HCT116 (cell line): ENCODE measurements at regions not wholly inside any gene's neighbourhood (a gene's known extent, or its start where the extent isn't known, plus 50 kb on each side); places are given as distances from the start of the nearest gene placed in this dataset.

ENCODE experiments used
- ATAC-seq: fragments of 200-7000 bp; cut with Tn5 transposase; 2 replicates; pipeline ENCODE4 v1.9.1; 2020; ENCODE audit warnings: mild to moderate bottlenecking, moderate library complexity
- BruUV-seq: library from RNA; stranded (reverse); fragments of 400-500 nt; replicated peaks from 2 replicates; lab custom pipeline; 2021; lab: Mats Ljungman, UMichigan
- CTCF ChIA-PET: fragments of 300-600 bp; sonication (Branson Sonifier 250); formaldehyde crosslinking; loops from one replicate; lab custom pipeline; 2021; ENCODE audit warnings: antibody characterized with exemption; lab: Charles Lee
- POLR2A ChIA-PET: fragments of 300-600, 350-600 bp; sonication (Branson Sonifier 250); formaldehyde crosslinking; loops from one replicate; lab custom pipeline; 2021; ENCODE audit warnings: antibody characterized with exemption; lab: Charles Lee
- RAD21 ChIA-PET, 2 experiments: fragments of 300-600 bp; sonication (Branson Sonifier 250); formaldehyde crosslinking; loops; one replicate each; lab custom pipeline; 2023; ENCODE audit warnings: low total read pairs in 2 of 2; ENCODE audit not compliant: uncharacterized antibody in 2 of 2, unreplicated experiment in 2 of 2, low non-redundant PET in 1 of 2; lab: Charles Lee
- DNase-seq: peaks from one replicate; pipeline ENCODE4 v3.0.0-alpha.2; 2010; ENCODE audit warnings: low read depth, low spot score
- H2AFZ ChIP-seq: fragments of 200-600 bp; shearing (Covaris generic), sonication (generic); 2 replicates; pipeline ENCODE4 v1.6.1; 2017; ENCODE audit warnings: low read depth, mixed run types, mixed read lengths, antibody characterized with exemption, low read length; ENCODE audit not compliant: poor library complexity, severe bottlenecking
- H3K27ac ChIP-seq: 2 replicates; pipeline ENCODE4 v1.5.1; 2012; ENCODE audit warnings: low read depth, low read length
- H3K27me3 ChIP-seq: fragments of 200-600 bp; sonication (generic); 2 replicates; pipeline ENCODE4 v1.6.1; 2016; ENCODE audit warnings: mixed run types, low read length, mixed read lengths; ENCODE audit not compliant: insufficient read depth
- H3K36me3 ChIP-seq, 2 experiments: fragments of 200-500 bp in 1 of 2; fragments of 200-600 bp in 1 of 2; sonication (Bioruptor generic) in 1 of 2; sonication (generic) in 1 of 2; 2 replicates each; pipeline versions ENCODE4 v1.5.1 to v1.6.1; 2014 to 2016; ENCODE audit warnings: low read length in 2 of 2, inconsistent platforms in 1 of 2, mixed read lengths in 1 of 2, mixed run types in 1 of 2; ENCODE audit not compliant: insufficient read depth in 2 of 2, control insufficient read depth in 1 of 2
- H3K4me1 ChIP-seq, 2 experiments: fragments of 200-600 bp in 1 of 2; sonication (generic) in 1 of 2; 2 replicates each; pipeline versions ENCODE4 v1.5.1 to v1.6.1; 2012 to 2017; ENCODE audit warnings: low read length in 2 of 2, inconsistent platforms in 1 of 2, mild to moderate bottlenecking in 1 of 2, mixed read lengths in 1 of 2, mixed run types in 1 of 2, moderate library complexity in 1 of 2; ENCODE audit not compliant: insufficient read depth in 2 of 2, control insufficient read depth in 1 of 2
- H3K4me2 ChIP-seq: fragments of 200-600 bp; sonication (generic); 2 replicates; pipeline ENCODE4 v1.6.1; 2017; ENCODE audit warnings: mixed run types, low read length, mixed read lengths
- H3K4me3 ChIP-seq, 2 experiments: fragments of 200-600 bp in 1 of 2; sonication (generic) in 1 of 2; replicated peaks in 1 of 2; 2 replicates each; pipeline ENCODE4 v1.5.1; 2011 to 2016; ENCODE audit warnings: low read length in 2 of 2, control low read depth in 1 of 2, low read depth in 1 of 2, mild to moderate bottlenecking in 1 of 2, mixed read lengths in 1 of 2, mixed run types in 1 of 2
- H3K79me2 ChIP-seq: fragments of 200-600 bp; sonication (generic); 2 replicates; pipeline ENCODE4 v1.6.1; 2017; ENCODE audit warnings: mild to moderate bottlenecking, mixed run types, low read length, moderate library complexity, mixed read lengths; ENCODE audit not compliant: insufficient read depth
- H3K9ac ChIP-seq: fragments of 200-600 bp; sonication (generic); 2 replicates; pipeline ENCODE4 v1.6.1; 2016; ENCODE audit warnings: low read length, mixed read lengths
- H3K9me2 ChIP-seq: fragments of 200-600 bp; sonication (generic), shearing (Covaris generic); 2 replicates; pipeline ENCODE4 v1.6.1; 2017; ENCODE audit warnings: mixed run types, mild to moderate bottlenecking, moderate library complexity; ENCODE audit not compliant: insufficient read depth
- H3K9me3 ChIP-seq, 2 experiments: fragments of 200-500 bp in 1 of 2; fragments of 200-600 bp in 1 of 2; sonication (Bioruptor generic) in 1 of 2; sonication (generic) in 1 of 2; 2 replicates each; pipeline ENCODE4 v1.6.1; 2014 to 2017; ENCODE audit warnings: low read length in 2 of 2, mixed read lengths in 2 of 2, inconsistent platforms in 1 of 2, low read depth in 1 of 2, mild to moderate bottlenecking in 1 of 2, mixed run types in 1 of 2, moderate library complexity in 1 of 2; ENCODE audit not compliant: control insufficient read depth in 1 of 2, insufficient read depth in 1 of 2
- H4K20me1 ChIP-seq: fragments of 200-600 bp; sonication (generic), shearing (Covaris generic); 2 replicates; pipeline ENCODE4 v1.6.1; 2017; ENCODE audit warnings: mixed run types, mild to moderate bottlenecking, moderate library complexity; ENCODE audit not compliant: insufficient read depth
- CTCF ChIP-seq, 3 experiments: fragments of 200-600 bp in 1 of 3; sonication (generic) in 1 of 3; IDR thresholded peaks in 2 of 3; conservative IDR thresholded peaks in 1 of 3; 2 replicates each; pipeline ENCODE4 v1.5.1; 2012 to 2017; ENCODE audit warnings: low read depth in 2 of 3, low read length in 2 of 3, antibody characterized with exemption in 1 of 3, borderline replicate concordance in 1 of 3, control low read depth in 1 of 3, mild to moderate bottlenecking in 1 of 3, mixed read lengths in 1 of 3, mixed run types in 1 of 3, moderate library complexity in 1 of 3; ENCODE audit not compliant: insufficient read depth in 1 of 3
- EGR1 ChIP-seq: IDR thresholded peaks from 2 replicates; pipeline ENCODE4 v1.6.1; 2012; ENCODE audit warnings: low read depth
- ELF1 ChIP-seq: IDR thresholded peaks from 2 replicates; pipeline ENCODE4 v1.6.1; 2012; ENCODE audit warnings: low read depth, borderline replicate concordance
- FOSL1 ChIP-seq: IDR thresholded peaks from 2 replicates; pipeline ENCODE4 v1.6.1; 2012; ENCODE audit warnings: low read depth
- POLR2A ChIP-seq: IDR thresholded peaks from 2 replicates; pipeline ENCODE4 v1.7.0; 2011; ENCODE audit warnings: borderline replicate concordance; ENCODE audit not compliant: insufficient read depth, insufficient read length; ENCODE audit errors: extremely low read depth
- POLR2AphosphoS5 ChIP-seq: IDR thresholded peaks from 2 replicates; pipeline ENCODE4 v1.6.1; 2011; ENCODE audit warnings: mild to moderate bottlenecking, low read depth, low read length, moderate library complexity
- RAD21 ChIP-seq: IDR thresholded peaks from 2 replicates; pipeline ENCODE4 v1.6.1; 2012; ENCODE audit warnings: low read depth, mild to moderate bottlenecking
- REST ChIP-seq: IDR thresholded peaks from 2 replicates; pipeline ENCODE4 v1.6.1; 2012; ENCODE audit warnings: low read depth
- SIN3A ChIP-seq: IDR thresholded peaks from 2 replicates; pipeline ENCODE4 v1.6.1; 2012; ENCODE audit warnings: low read depth
- SP1 ChIP-seq: IDR thresholded peaks from 2 replicates; pipeline ENCODE4 v1.6.1; 2012; ENCODE audit warnings: low read depth
- SRF ChIP-seq: IDR thresholded peaks from 2 replicates; pipeline ENCODE4 v1.6.1; 2012; ENCODE audit warnings: low read depth
- TCF7L2 ChIP-seq: IDR thresholded peaks from 2 replicates; pipeline ENCODE4 v1.7.0; 2011; ENCODE audit warnings: borderline replicate concordance, inconsistent platforms; ENCODE audit not compliant: insufficient read depth, insufficient read length; ENCODE audit errors: extremely low read depth
- YY1 ChIP-seq: IDR thresholded peaks from 2 replicates; pipeline ENCODE4 v1.6.1; 2011; ENCODE audit warnings: low read length, low read depth, moderate library complexity, mild to moderate bottlenecking; ENCODE audit not compliant: insufficient replicate concordance; ENCODE audit errors: extremely low read depth
- ZFX ChIP-seq: fragments of 450-650 bp; IDR thresholded peaks from 2 replicates; pipeline ENCODE4 v1.6.1; 2017
- ZNF274 ChIP-seq: fragments of 200-500 bp; sonication (Bioruptor generic); IDR thresholded peaks from 2 replicates; pipeline ENCODE4 v1.6.1; 2014; ENCODE audit warnings: mild to moderate bottlenecking, low read depth, low read length, inconsistent platforms
- intact Hi-C: fragments of 100-400 bp; cut with micrococcal nuclease; formaldehyde crosslinking; loops from 2 replicates; pipeline ENCODE4 v1.10.0; 2022

GRCh38 chr18:60894254-60894945 is 438.8 kb upstream of the CDH20 start (continued):
- TF ChIP-seq CTCF (IDR thresholded peaks at IDR 0.05 in 2 of 3, conservative IDR thresholded peaks at IDR 0.05 in 1 of 3; ENCODE audit: borderline replicate concordance in 1 of 3, insufficient read depth in 1 of 3, low read depth in 2 of 3, low read length in 2 of 3): no peak
- no peak for TF ChIP-seq POLR2AphosphoS5
- TF ChIP-seq, all 23 proteins: peak for 0

- Histone ChIP-seq H3K4me2 (no peak overlapping the region), H3K4me1 (peaks cover 3 to 11% of the 10 kb centered on the region in 2 experiments; a peak in 2 of 4 replicates), H4K20me1 (no peaks in the 10 kb centered on the region), H2AFZ (no peak overlapping the region), H3K27ac (no peak overlapping the region), H3K79me2 (no peaks in the 10 kb centered on the region), H3K9me2 (no peaks in the 10 kb centered on the region), H3K36me3 (no peaks in the 10 kb centered on the region), H3K27me3 (no peaks in the 10 kb centered on the region), H3K9ac (no peak overlapping the region), H3K4me3 (no peak overlapping the region), H3K9me3 (no peaks in the 10 kb centered on the region)
- no peak for DNase-seq
- CTCF ChIA-PET: no interaction called here
- RAD21 ChIA-PET: no interaction called here
- TF ChIP-seq ELF1 (no peak), TCF7L2 (no peak), REST (no peak), POLR2A (no peak), SIN3A (no peak), ZNF274 (no peak), EGR1 (no peak), YY1 (no peak), POLR2AphosphoS5 (no peak), SRF (no peak), ZFX (no peak), RAD21 (no peak), CTCF (IDR thresholded peaks at IDR 0.05 in 2 of 3, conservative IDR thresholded peaks at IDR 0.05 in 1 of 3; ENCODE audit: borderline replicate concordance in 1 of 3, insufficient read depth in 1 of 3, low read depth in 2 of 3, low read length in 2 of 3) (no peak), SP1 (no peak), FOSL1 (no peak)
- ATAC-seq: no peak
- BruUV-seq: no TSS peak
- POLR2A ChIA-PET: interaction anchor here (1.4 kb wide), 1 partner anchor 12 kb away, joined by 4 read pairs; no protein-coding TSS in a partner anchor
- intact Hi-C loops: no loop called here
Measured at GRCh38 chr18:60895181-60895580, 438.0 kb upstream of the CDH20 start.
